Mesenchymal stem cell (in vitro differentiated cells and primary cell): ENCODE measurements at regions not wholly inside any gene's neighbourhood (a gene's known extent, or its start where the extent isn't known, plus 50 kb on each side); places are given as distances from the start of the nearest gene placed in this dataset.

Experiments
- DNase-seq: peaks from one replicate; pipeline ENCODE4 v3.0.0-alpha.2; 2013
- H2AFZ ChIP-seq: one replicate; pipeline ENCODE4 v1.6.1; 2013; ENCODE audit warnings: low read depth, mild to moderate bottlenecking, control low read depth, inconsistent platforms, low read length, moderate library complexity
- H2AK5ac ChIP-seq: 2 replicates; pipeline ENCODE4 v1.6.1; 2013; ENCODE audit warnings: low read length, moderate library complexity, mild to moderate bottlenecking, inconsistent platforms; ENCODE audit not compliant: severe bottlenecking
- H2BK120ac ChIP-seq: one replicate; pipeline ENCODE4 v1.6.1; 2013; ENCODE audit warnings: low read depth, mild to moderate bottlenecking, inconsistent platforms, low read length, moderate library complexity
- H2BK12ac ChIP-seq, 2 experiments: one replicate each; pipeline ENCODE4 v1.6.1; 2013; ENCODE audit warnings: inconsistent platforms in 2 of 2, low read length in 2 of 2, mild to moderate bottlenecking in 2 of 2, moderate library complexity in 2 of 2, control low read depth in 1 of 2
- H2BK15ac ChIP-seq: one replicate; pipeline ENCODE4 v1.6.1; 2013; ENCODE audit warnings: mild to moderate bottlenecking, low read depth, inconsistent platforms; ENCODE audit not compliant: poor library complexity, severe bottlenecking
- H2BK5ac ChIP-seq: 2 replicates; pipeline ENCODE4 v1.6.1; 2013; ENCODE audit warnings: low read depth, mild to moderate bottlenecking, low read length, control low read depth, inconsistent platforms; ENCODE audit not compliant: poor library complexity, severe bottlenecking
- H3K14ac ChIP-seq, 2 experiments: one replicate each; pipeline ENCODE4 v1.6.1; 2013; ENCODE audit warnings: inconsistent platforms in 2 of 2, low read length in 2 of 2, control low read depth in 1 of 2, mild to moderate bottlenecking in 1 of 2, moderate library complexity in 1 of 2
- H3K18ac ChIP-seq, 2 experiments: one replicate each; pipeline ENCODE4 v1.6.1; 2013; ENCODE audit warnings: inconsistent platforms in 2 of 2, low read length in 2 of 2, control low read depth in 1 of 2, low read depth in 1 of 2, mild to moderate bottlenecking in 1 of 2
- H3K23ac ChIP-seq, 2 experiments: one replicate each; pipeline ENCODE4 v1.6.1; 2013; ENCODE audit warnings: inconsistent platforms in 2 of 2, low read length in 2 of 2, mild to moderate bottlenecking in 2 of 2, moderate library complexity in 2 of 2, control low read depth in 1 of 2
- H3K27ac ChIP-seq: 2 replicates; pipeline ENCODE4 v1.5.1; 2013; ENCODE audit warnings: mild to moderate bottlenecking, moderate library complexity, low read length, control low read depth, inconsistent platforms; ENCODE audit not compliant: poor library complexity, severe bottlenecking
- H3K27me3 ChIP-seq, 2 experiments: 2 replicates each; pipeline versions ENCODE4 v1.6.1 to v1.7.0; 2013; ENCODE audit warnings: low read length in 2 of 2, mild to moderate bottlenecking in 2 of 2, moderate library complexity in 2 of 2, control low read depth in 1 of 2, inconsistent platforms in 1 of 2; ENCODE audit not compliant: control insufficient read depth in 1 of 2, insufficient read depth in 1 of 2
- H3K36me3 ChIP-seq, 2 experiments: 2 replicates each; pipeline versions ENCODE4 v1.6.1 to v1.7.0; 2013; ENCODE audit warnings: low read length in 2 of 2, control low read depth in 1 of 2, inconsistent platforms in 1 of 2, low read depth in 1 of 2, mild to moderate bottlenecking in 1 of 2; ENCODE audit not compliant: insufficient read depth in 2 of 2, control insufficient read depth in 1 of 2
- H3K4ac ChIP-seq, 2 experiments: one replicate each; pipeline ENCODE4 v1.6.1; 2013; ENCODE audit warnings: inconsistent platforms in 2 of 2, low read length in 2 of 2, mild to moderate bottlenecking in 2 of 2, moderate library complexity in 2 of 2, control low read depth in 1 of 2, low read depth in 1 of 2
- H3K4me1 ChIP-seq: 2 replicates; pipeline ENCODE4 v1.6.1; 2013; ENCODE audit warnings: low read depth, low read length, control low read depth; ENCODE audit not compliant: control insufficient read depth, insufficient read depth
- H3K4me2 ChIP-seq: 2 replicates; pipeline ENCODE4 v1.6.1; 2013; ENCODE audit warnings: low read length, mild to moderate bottlenecking, inconsistent platforms; ENCODE audit not compliant: poor library complexity, severe bottlenecking
- H3K4me3 ChIP-seq, 2 experiments: 2 replicates each; pipeline versions ENCODE4 v1.5.1 to v1.7.0; 2013; ENCODE audit warnings: low read length in 2 of 2, mild to moderate bottlenecking in 2 of 2, control low read depth in 1 of 2, low read depth in 1 of 2; ENCODE audit not compliant: insufficient read depth in 1 of 2
- H3K79me1 ChIP-seq: replicated peaks from 2 replicates; pipeline ENCODE4 v1.6.1; 2013; ENCODE audit warnings: mild to moderate bottlenecking, control low read depth, low read length, inconsistent platforms; ENCODE audit not compliant: poor library complexity, severe bottlenecking
- H3K9ac ChIP-seq: 2 replicates; pipeline ENCODE4 v1.7.0; 2013; ENCODE audit warnings: mild to moderate bottlenecking, low read length, moderate library complexity
- H3K9me3 ChIP-seq: 2 replicates; pipeline ENCODE4 v1.7.0; 2013; ENCODE audit warnings: mild to moderate bottlenecking, low read length; ENCODE audit not compliant: control insufficient read depth
- H4K8ac ChIP-seq: one replicate; pipeline ENCODE4 v1.6.1; 2013; ENCODE audit warnings: inconsistent platforms, mild to moderate bottlenecking, low read length, moderate library complexity
- H4K91ac ChIP-seq: one replicate; pipeline ENCODE4 v1.6.1; 2013; ENCODE audit warnings: mild to moderate bottlenecking, low read length, inconsistent platforms
- WGBS: methylation state at CpG from one replicate; pipeline ENCODE4 v1.1.7; 2013; ENCODE audit warnings: mixed read lengths; 5-methylcytosine and 5-hydroxymethylcytosine counted together

GRCh38 chr4:175469514-175469913 lies 342.6 kb downstream of the GPM6A start:
- H3K9me3 ChIP-seq = no peaks in the 10 kb centered on the region
- no peak overlapping the region for H2BK15ac ChIP-seq
- no peak overlapping the region for H2BK120ac ChIP-seq
- no peak overlapping the region for H3K4me2 ChIP-seq
- peaks cover 2% of the 10 kb centered on the region for H3K4me1 ChIP-seq
- peak overlapping the region; percentile 57 for H3K27ac ChIP-seq
- no peak overlapping the region for H2AFZ ChIP-seq
- H3K18ac ChIP-seq = no peak overlapping the region
- no peak overlapping the region for H4K91ac ChIP-seq
- no peak overlapping the region for H4K8ac ChIP-seq
- H3K36me3 ChIP-seq = no peaks in the 10 kb centered on the region
- H3K4ac ChIP-seq = no peak overlapping the region
- H3K14ac ChIP-seq = no peak overlapping the region
- DNase-seq = peak; percentile 35
- H3K4me3 ChIP-seq = no peak overlapping the region
- H2BK12ac ChIP-seq = no peak overlapping the region
- 25% methylated on average over 2 of the region's 2 CpGs for WGBS
- H3K27me3 ChIP-seq = no peaks in the 10 kb centered on the region
- H3K79me1 ChIP-seq = no peaks in the 10 kb centered on the region
- H3K23ac ChIP-seq = no peak overlapping the region
- H3K9ac ChIP-seq = no peak overlapping the region
- H2AK5ac ChIP-seq = no peak overlapping the region
- no peak overlapping the region for H2BK5ac ChIP-seq

DNA sequence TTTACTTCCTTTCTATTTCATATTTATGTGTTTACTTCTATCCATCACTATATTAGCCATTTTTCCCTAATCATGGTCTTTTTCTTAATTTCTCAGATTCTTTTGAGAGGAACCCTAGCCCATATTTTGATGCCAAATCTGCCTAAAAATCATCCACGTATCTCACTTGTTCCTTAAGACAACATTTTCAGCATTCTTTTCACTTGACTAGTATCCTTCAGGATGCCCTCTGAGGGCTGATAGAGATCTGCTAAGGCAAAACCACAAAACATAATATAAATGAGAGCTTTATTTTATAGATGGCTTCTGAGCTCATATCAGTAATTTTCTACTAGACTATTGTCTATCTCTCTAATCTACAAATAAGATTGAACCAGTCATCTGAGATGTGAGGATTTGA lies 341.9 kb downstream of the GPM6A start:
- Histone ChIP-seq H3K18ac (no peak overlapping the region), H2BK120ac (no peak overlapping the region), H4K8ac (no peak overlapping the region), H4K91ac (no peak overlapping the region), H2BK5ac (no peak overlapping the region), H3K27ac (no peak overlapping the region), H2AK5ac (no peak overlapping the region), H3K9ac (no peak overlapping the region), H2BK12ac (no peak overlapping the region), H3K4me3 (no peak overlapping the region), H3K4ac (no peak overlapping the region), H3K36me3 (no peaks in the 10 kb centered on the region), H3K4me2 (no peak overlapping the region), H3K23ac (no peak overlapping the region), H2BK15ac (no peak overlapping the region), H3K14ac (no peak overlapping the region), H2AFZ (no peak overlapping the region), H3K9me3 (no peaks in the 10 kb centered on the region), H3K27me3 (no peaks in the 10 kb centered on the region), H3K79me1 (no peaks in the 10 kb centered on the region), H3K4me1 (peaks cover 2% of the 10 kb centered on the region)
- 0% methylated on average over 1 of the region's 1 CpG for WGBS
- no peak for DNase-seq

- Histone ChIP-seq H3K9me3 (peaks cover 4% of the 10 kb centered on the region), H3K23ac (no peak overlapping the region), H4K91ac (no peak overlapping the region), H3K27ac (no peak overlapping the region), H3K4me3 (no peak overlapping the region), H3K14ac (no peak overlapping the region), H2BK12ac (no peak overlapping the region), H2AFZ (no peak overlapping the region), H4K8ac (no peak overlapping the region), H3K36me3 (no peaks in the 10 kb centered on the region), H3K4ac (no peak overlapping the region), H3K18ac (no peak overlapping the region), H2AK5ac (no peak overlapping the region), H3K4me2 (no peak overlapping the region), H2BK5ac (no peak overlapping the region), H2BK120ac (no peak overlapping the region), H2BK15ac (no peak overlapping the region), H3K9ac (no peak overlapping the region), H3K79me1 (no peaks in the 10 kb centered on the region), H3K4me1 (no peaks in the 10 kb centered on the region), H3K27me3 (no peaks in the 10 kb centered on the region)
- 0% methylated on average over 1 of the region's 2 CpGs for WGBS
- no peak for DNase-seq
These were observed 331.7 kb downstream of the GPM6A start for GRCh38 chr4:175480404-175480803.

GRCh38 chr4:175499735-175500352 lies 312.2 kb downstream of the GPM6A start:
- no peaks in the 10 kb centered on the region for H3K27me3 ChIP-seq

More at GRCh38 chr4:175499735-175500352, 312.2 kb downstream of the GPM6A start:
- no peak overlapping the region for H3K4ac ChIP-seq
- no peak overlapping the region for H3K14ac ChIP-seq
- peak overlapping the region in 1 of 2 experiments; percentile 18 for H3K4me3 ChIP-seq
- no peak overlapping the region for H2BK120ac ChIP-seq
- no peak overlapping the region for H3K27ac ChIP-seq
- H2BK15ac ChIP-seq = no peak overlapping the region
- H2AFZ ChIP-seq = no peak overlapping the region
- H2BK12ac ChIP-seq = no peak overlapping the region
- H4K91ac ChIP-seq = no peak overlapping the region
- H3K4me2 ChIP-seq = no peak overlapping the region
- H3K4me1 ChIP-seq = peaks cover 3% of the 10 kb centered on the region
- H4K8ac ChIP-seq = no peak overlapping the region
- H3K36me3 ChIP-seq = no peaks in the 10 kb centered on the region
- H3K9ac ChIP-seq = no peak overlapping the region
- H3K9me3 ChIP-seq = peaks cover 14% of the 10 kb centered on the region
- no peaks in the 10 kb centered on the region for H3K79me1 ChIP-seq
- 95% methylated on average over 3 of the region's 5 CpGs for WGBS
- H2AK5ac ChIP-seq = no peak overlapping the region
- DNase-seq = no peak
- no peak overlapping the region for H3K18ac ChIP-seq
- no peak overlapping the region for H2BK5ac ChIP-seq
- no peak overlapping the region for H3K23ac ChIP-seq
